NCI-H146 treated with DMSO at 0.1 percent for 48 hours (cell line): ENCODE measurements at regions not wholly inside any gene's neighbourhood (a gene's known extent, or its start where the extent isn't known, plus 50 kb on each side); places are given as distances from the start of the nearest gene placed in this dataset.

Experiments
- DNase-seq: peaks from one replicate; lab custom pipeline; 2025; ENCODE audit not compliant: unreplicated experiment; lab: John Stamatoyannopoulos, UW

DNA sequence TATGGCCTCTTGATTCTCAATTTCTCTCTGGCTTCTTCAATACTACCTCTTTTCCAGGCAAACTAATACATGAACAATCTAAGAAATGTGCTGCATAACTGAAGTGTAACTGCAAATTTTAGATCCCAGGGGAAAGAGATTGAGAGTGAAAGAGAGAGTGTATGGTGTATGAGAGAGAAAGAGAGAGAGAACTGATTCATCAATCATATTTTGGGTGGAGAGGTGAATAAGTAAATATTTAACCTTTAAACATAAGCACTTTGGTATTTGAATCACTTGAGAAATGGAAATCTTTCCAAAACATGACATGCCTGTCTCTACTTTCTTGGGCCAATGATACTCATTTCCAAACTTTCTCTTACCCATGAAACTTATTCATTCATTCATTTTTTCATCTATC lies 147.2 kb upstream of the DIPK2B start:
- no peak for DNase-seq

GRCh38 chrX:45344594-45344993 lies 143.9 kb upstream of the DIPK2B start:
- no peak for DNase-seq

DNA sequence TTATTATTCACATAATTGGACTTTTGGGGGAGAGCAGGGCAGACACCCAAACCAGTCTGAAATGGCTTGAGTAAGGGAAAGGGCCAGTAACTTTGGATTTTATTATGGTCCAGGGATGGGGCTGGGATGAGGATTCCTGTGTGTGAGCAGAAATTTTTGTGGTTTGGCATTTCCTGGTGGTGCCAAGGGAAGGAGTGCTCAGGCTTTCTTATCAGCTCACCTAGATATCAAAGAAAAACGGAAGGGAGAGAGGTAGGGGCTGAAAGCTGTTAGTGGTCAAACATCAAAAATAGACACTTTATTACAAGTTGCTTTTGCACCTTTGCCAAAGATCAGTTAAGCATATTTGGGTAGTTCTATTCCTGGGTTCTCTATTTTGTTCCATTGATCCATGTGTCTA lies 128.5 kb upstream of the DIPK2B start:
- no peak for DNase-seq

DNA sequence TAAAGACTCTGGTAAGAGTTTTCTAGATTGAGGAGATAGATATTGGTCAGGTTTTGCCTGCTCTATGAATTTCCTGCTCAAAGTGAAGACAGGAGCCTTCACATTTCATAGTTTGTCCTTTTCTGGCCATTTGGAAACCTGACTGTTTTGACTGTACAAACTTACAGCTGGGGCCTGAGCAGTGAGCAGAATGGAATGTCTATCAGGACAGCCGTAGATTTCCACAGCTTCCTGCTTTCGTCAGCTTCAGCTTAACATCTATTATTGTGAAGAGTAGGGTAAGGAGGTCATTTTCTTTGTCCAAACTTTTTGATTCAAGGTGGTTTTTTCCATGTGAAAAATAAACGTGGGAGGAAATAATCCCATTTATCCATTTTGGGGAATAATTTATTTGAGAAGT lies 124.3 kb upstream of the DIPK2B start:
- DNase-seq = no peak

- no peak for DNase-seq
Observed at GRCh38 chrX:45323387-45323786, 122.7 kb upstream of the DIPK2B start.

GRCh38 chrX:45322820-45323219 lies 122.1 kb upstream of the DIPK2B start:
- DNase-seq = no peak

GRCh38 chrX:45322382-45322781 lies 121.7 kb upstream of the DIPK2B start:
- DNase-seq = no peak

DNA sequence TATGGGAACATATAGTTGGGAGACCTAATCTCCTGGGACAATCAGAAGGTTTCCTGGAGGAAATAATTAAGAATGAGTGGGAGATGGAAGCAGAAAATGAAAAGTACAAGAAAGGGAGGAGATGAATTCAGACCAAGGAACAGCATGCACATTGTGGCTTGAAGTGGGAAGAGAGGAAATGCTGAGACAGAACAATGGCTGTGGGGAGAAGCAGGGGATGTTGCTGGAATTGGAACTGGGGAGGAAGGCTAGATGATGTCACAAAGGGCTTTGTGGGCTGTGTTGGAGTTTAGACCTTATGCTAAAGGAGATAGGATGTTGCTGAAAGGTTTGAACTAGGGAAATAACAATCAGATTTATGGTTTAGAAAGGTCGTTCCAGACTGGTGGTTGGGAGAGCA lies 119.5 kb upstream of the DIPK2B start:
- DNase-seq = no peak

DNA sequence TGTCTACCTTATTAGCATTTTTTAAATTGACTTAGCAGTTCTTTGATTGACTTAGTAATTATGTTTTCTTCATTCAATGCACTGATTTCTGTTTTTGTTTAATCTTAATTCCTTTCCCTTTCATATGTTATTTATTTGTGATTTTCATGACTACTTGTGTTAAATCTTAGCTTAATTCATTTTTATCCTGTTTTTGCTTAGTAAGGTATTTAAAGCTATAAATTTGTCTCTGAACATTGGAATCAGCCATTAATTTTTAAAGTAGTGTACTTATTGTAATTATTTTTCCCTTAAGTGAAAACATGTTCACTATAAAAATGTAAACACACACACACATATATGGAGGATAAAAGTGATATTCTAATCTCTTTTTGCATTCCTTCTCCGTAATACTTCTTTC lies 109.1 kb upstream of the DIPK2B start:
- DNase-seq = no peak

- DNase-seq = no peak
Observed at GRCh38 chrX:45309096-45309495, 108.4 kb upstream of the DIPK2B start.

DNA sequence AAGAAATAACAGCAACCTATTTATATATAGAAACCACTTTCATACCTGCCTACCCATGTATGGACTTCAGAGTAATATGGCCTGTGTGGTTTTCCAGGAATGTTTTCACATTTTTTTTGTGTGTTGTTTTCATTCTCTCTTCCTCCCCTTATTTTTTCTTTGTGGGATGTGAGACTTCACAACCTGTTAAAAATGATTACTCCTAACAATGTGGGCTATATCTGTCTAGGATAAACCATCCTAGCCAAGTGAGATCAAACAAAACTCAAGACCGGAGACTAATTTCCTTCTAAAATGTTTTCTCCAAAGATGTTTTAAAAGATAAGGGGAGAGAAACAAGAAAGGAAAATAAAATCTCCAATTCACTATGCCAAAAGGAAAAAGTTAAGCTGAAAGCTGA lies 106.1 kb upstream of the DIPK2B start:
- no peak for DNase-seq

DNA sequence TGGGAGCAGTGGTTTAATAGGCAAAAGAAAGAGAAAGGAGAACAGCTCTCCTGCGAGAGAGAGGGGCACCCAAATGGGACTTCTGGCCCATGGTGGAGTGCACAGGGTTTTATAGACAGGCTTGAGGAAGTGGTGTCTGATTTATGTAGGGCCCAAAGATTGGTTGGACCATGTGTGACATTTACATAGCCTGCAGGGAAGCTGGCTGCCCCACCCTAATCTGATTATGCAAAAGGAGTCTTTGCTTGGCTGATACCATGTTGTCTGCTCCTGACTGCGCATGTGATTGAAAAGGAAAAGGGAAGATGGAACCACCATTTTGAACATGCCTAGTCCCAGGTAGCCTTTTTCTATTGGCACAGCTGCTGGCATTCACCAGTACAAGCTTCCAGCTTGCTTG lies 100.0 kb upstream of the DIPK2B start:
- no peak for DNase-seq

- DNase-seq = no peak
Observed at GRCh38 chrX:45295259-45295986, 94.7 kb upstream of the DIPK2B start.

DNA sequence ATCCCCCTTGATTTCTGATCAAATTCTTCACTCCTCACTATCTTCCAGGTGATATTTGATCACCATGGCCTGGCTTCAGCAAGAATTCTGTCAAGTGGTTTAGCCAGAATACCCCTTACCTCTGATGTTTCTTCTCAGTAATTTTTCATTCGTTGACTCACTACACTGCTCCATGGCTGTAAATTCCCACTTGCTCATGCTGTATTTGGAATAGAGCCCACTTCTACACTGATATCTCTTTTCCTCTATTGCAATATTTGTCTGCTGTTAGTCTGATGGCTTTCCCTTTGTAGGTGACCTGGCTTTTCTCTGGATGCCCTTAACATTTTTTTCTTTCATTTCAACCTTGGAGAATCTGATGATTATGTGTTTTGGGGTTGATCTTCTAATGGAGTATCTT lies 73.9 kb upstream of the DIPK2B start:
- DNase-seq = no peak

- no peak for DNase-seq
Observed at GRCh38 chrX:45267007-45267406, 66.3 kb upstream of the DIPK2B start.

- no peak for DNase-seq
Observed at GRCh38 chrX:45266456-45266855, 65.8 kb upstream of the DIPK2B start.

GRCh38 chrX:45264865-45265264 lies 64.2 kb upstream of the DIPK2B start:
- DNase-seq = no peak

- no peak for DNase-seq
Observed at GRCh38 chrX:45261471-45261870, 60.8 kb upstream of the DIPK2B start.

DNA sequence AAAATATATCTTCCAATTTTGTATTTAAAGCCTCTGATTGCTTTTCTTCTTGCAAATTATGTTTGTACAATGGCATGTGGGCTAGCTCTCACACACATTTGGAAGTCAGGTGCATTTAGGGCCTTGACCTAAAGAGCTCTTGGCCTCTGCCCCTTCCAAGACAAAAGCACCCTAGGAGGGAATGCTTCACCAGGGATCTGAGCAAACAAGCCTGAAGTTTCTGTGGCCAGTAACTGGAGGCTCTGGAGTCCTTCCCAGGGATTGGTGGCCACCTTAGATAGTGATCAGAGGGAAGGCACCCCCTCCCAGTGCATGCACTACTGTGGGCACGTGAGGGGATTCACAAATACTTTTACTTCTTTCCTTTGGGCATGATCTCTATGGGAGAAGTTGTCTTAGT lies 60.3 kb upstream of the DIPK2B start:
- no peak for DNase-seq

- DNase-seq = no peak
Observed at GRCh38 chrX:45258731-45259402, 58.2 kb upstream of the DIPK2B start.
